Stomach (tissue), 8 donors: ENCODE measurements at regions not wholly inside any gene's neighbourhood (a gene's known extent, or its start where the extent isn't known, plus 50 kb on each side); places are given as distances from the start of the nearest gene placed in this dataset.
"Not testable (repeated sequence)": the region's sequence is repeated elsewhere in the genome, so short reads cannot be mapped to it uniquely, and the experiment has no call there.

Source experiments
- DNase-seq, 2 donors: peaks; one replicate each; pipeline versions ENCODE4 v3.0.0 to v3.0.0-alpha.2; 2013 to 2019
- H3K27ac ChIP-seq, 5 donors: fragments of 200-600 bp in 4 of 5; sonication (generic) in 4 of 5; one replicate each; pipeline ENCODE4 v1.5.1; 2013 to 2019; ENCODE audit warnings: mild to moderate bottlenecking in 1 of 5, moderate library complexity in 1 of 5
- H3K27me3 ChIP-seq, 3 donors: fragments of 200-600 bp; sonication (generic); one replicate each; pipeline ENCODE4 v1.5.1; 2017 to 2019; ENCODE audit warnings: mixed run types in 1 of 3
- H3K36me3 ChIP-seq, 4 donors: fragments of 200-600 bp; sonication (generic); 1 replicate in 3 of 4; 2 replicates in 1 of 4; pipeline ENCODE4 v1.5.1; 2016 to 2019
- H3K4me1 ChIP-seq, 4 donors: fragments of 200-600 bp; sonication (generic); one replicate each; pipeline ENCODE4 v1.5.1; 2016 to 2019
- H3K4me3 ChIP-seq, 4 donors: fragments of 200-600 bp; sonication (generic) in 3 of 4; one replicate each; pipeline ENCODE4 v1.5.1; 2016 to 2019; ENCODE audit warnings: mild to moderate bottlenecking in 1 of 4
- H3K9me3 ChIP-seq, 4 donors: fragments of 200-600 bp; sonication (generic); one replicate each; pipeline ENCODE4 v1.5.1; 2016 to 2019
- CTCF ChIP-seq, 7 experiments: fragments of 450-650 bp in 4 of 7; fragments of 200-600 bp in 3 of 7; sonication (generic) in 3 of 7; IDR thresholded peaks; one replicate each; pipeline ENCODE4 v1.5.1; 2016 to 2019; ENCODE audit warnings: antibody characterized with exemption in 7 of 7, control low read depth in 2 of 7, mild to moderate bottlenecking in 1 of 7
- EP300 ChIP-seq: sonication (generic); formaldehyde crosslinking; IDR thresholded peaks from one replicate; pipeline ENCODE4 v1.6.1; 2017; ENCODE audit warnings: antibody characterized with exemption
- POLR2A ChIP-seq, 4 donors: fragments of 450-650 bp; IDR thresholded peaks; one replicate each; pipeline ENCODE4 v1.6.1; 2016; ENCODE audit warnings: antibody characterized with exemption in 4 of 4, control low read depth in 2 of 4, mild to moderate bottlenecking in 1 of 4, moderate library complexity in 1 of 4
- POLR2AphosphoS5 ChIP-seq, 3 donors: sonication (generic); formaldehyde crosslinking; IDR thresholded peaks; one replicate each; pipeline ENCODE4 v1.6.1; 2016; ENCODE audit warnings: antibody characterized with exemption in 3 of 3
- WGBS, 5 donors: extraction: QIAGEN DNeasy Blood & Tissue Kit in 3 of 5; methylation state at CpG; one replicate each; pipeline versions ENCODE4 v1.1.5 to v1.1.7; 2013 to 2018; 5-methylcytosine and 5-hydroxymethylcytosine counted together
- intact Hi-C: fragments of 100-400 bp; cut with DNase I; formaldehyde crosslinking; loops from one replicate; pipeline ENCODE4 v1.15.1; 2023; ENCODE audit warnings: low total_unique reads
- donor health status: healthy with polysubstance abuse.
- donor health status: Bipolar disorder and iron deficiency.
- donor health status: healthy.

GRCh38 chr13:30058429-30058828 lies 208.0 kb upstream of the UBL3 start:
- Histone ChIP-seq H3K4me3 (no peak overlapping the region), H3K4me1 (peaks cover 0 to 7% (median 0%) of the 10 kb centered on the region in 4 donors), H3K36me3 (no peaks in the 10 kb centered on the region), H3K9me3 (peaks cover 0 to 4% (median 0%) of the 10 kb centered on the region in 4 donors), H3K27me3 (no peaks in the 10 kb centered on the region), H3K27ac (no peak overlapping the region)
- no peak for TF ChIP-seq EP300
- no peak for TF ChIP-seq POLR2AphosphoS5 (IDR thresholded peaks at IDR 0.05)
- no peak for TF ChIP-seq CTCF (IDR thresholded peaks at IDR 0.05)
- TF ChIP-seq POLR2A (IDR thresholded peaks at IDR 0.05) = no peak
- DNase-seq = no peak
- intact Hi-C loops = no loop called here
- WGBS, 5 donors = 79 to 98% (median 94%) methylated on average over 3 of the region's 3 CpGs

- H3K27me3 ChIP-seq, H3K4me1 ChIP-seq, H3K27ac ChIP-seq, intact Hi-C loops, DNase-seq, H3K9me3 ChIP-seq, H3K36me3 ChIP-seq, H3K4me3 ChIP-seq: not testable (repeated sequence)
- 58 to 74% (median 70%) methylated on average over 5 of the region's 5 CpGs for WGBS, 5 donors
These were observed 204.1 kb upstream of the UBL3 start for GRCh38 chr13:30054546-30054945.

GRCh38 chr13:30053939-30054338 lies 203.5 kb upstream of the UBL3 start:
- intact Hi-C loops = no loop called here
- no peak overlapping the region for H3K27ac ChIP-seq
- H3K27me3 ChIP-seq = no peaks in the 10 kb centered on the region
- no peak overlapping the region for H3K4me3 ChIP-seq
- TF ChIP-seq EP300 (no peak), POLR2AphosphoS5 (IDR thresholded peaks at IDR 0.05) (no peak), CTCF (IDR thresholded peaks at IDR 0.05) (no peak), POLR2A (IDR thresholded peaks at IDR 0.05) (no peak)
- WGBS, 5 donors = 67 to 71% (median 70%) methylated on average over 4 of the region's 4 CpGs
- peaks cover 0 to 8% (median 7%) of the 10 kb centered on the region in 4 donors for H3K4me1 ChIP-seq
- no peak for DNase-seq
- H3K36me3 ChIP-seq = no peaks in the 10 kb centered on the region
- peaks cover 0 to 4% (median 0%) of the 10 kb centered on the region in 4 donors for H3K9me3 ChIP-seq

- Histone ChIP-seq H3K27me3 (no peaks in the 10 kb centered on the region), H3K4me3 (no peak overlapping the region), H3K9me3 (no peaks in the 10 kb centered on the region), H3K36me3 (no peaks in the 10 kb centered on the region), H3K4me1 (peaks cover 0 to 8% (median 7%) of the 10 kb centered on the region in 4 donors), H3K27ac (no peak overlapping the region)
- intact Hi-C loops = no loop called here
- TF ChIP-seq POLR2AphosphoS5 (IDR thresholded peaks at IDR 0.05) (no peak), POLR2A (IDR thresholded peaks at IDR 0.05) (no peak), CTCF (IDR thresholded peaks at IDR 0.05) (no peak), EP300 (no peak)
- DNase-seq = peak in 1 of 2 donors; percentile 39
- 40 to 73% (median 47%) methylated on average over 7 of the region's 7 CpGs for WGBS, 5 donors
These were observed 201.7 kb upstream of the UBL3 start for GRCh38 chr13:30052120-30052519.

- Histone ChIP-seq H3K9me3 (no peaks in the 10 kb centered on the region), H3K27me3 (no peaks in the 10 kb centered on the region), H3K4me3 (no peak overlapping the region), H3K36me3 (no peaks in the 10 kb centered on the region), H3K4me1 (peaks cover 0 to 8% (median 7%) of the 10 kb centered on the region in 4 donors), H3K27ac (no peak overlapping the region)
- no peak for DNase-seq
- intact Hi-C loops = no loop called here
- TF ChIP-seq CTCF (IDR thresholded peaks at IDR 0.05) (no peak), POLR2A (IDR thresholded peaks at IDR 0.05) (no peak), POLR2AphosphoS5 (IDR thresholded peaks at IDR 0.05) (no peak), EP300 (no peak)
- WGBS, 5 donors = 77 to 84% (median 80%) methylated on average over 2 of the region's 2 CpGs
These were observed 201.2 kb upstream of the UBL3 start for GRCh38 chr13:30051531-30052060.
